ENCODE measurements at regions not wholly inside any gene's neighbourhood (a gene's known extent, or its start where the extent isn't known, plus 50 kb on each side); places are given as distances from the start of the nearest gene placed in this dataset.

DNA sequence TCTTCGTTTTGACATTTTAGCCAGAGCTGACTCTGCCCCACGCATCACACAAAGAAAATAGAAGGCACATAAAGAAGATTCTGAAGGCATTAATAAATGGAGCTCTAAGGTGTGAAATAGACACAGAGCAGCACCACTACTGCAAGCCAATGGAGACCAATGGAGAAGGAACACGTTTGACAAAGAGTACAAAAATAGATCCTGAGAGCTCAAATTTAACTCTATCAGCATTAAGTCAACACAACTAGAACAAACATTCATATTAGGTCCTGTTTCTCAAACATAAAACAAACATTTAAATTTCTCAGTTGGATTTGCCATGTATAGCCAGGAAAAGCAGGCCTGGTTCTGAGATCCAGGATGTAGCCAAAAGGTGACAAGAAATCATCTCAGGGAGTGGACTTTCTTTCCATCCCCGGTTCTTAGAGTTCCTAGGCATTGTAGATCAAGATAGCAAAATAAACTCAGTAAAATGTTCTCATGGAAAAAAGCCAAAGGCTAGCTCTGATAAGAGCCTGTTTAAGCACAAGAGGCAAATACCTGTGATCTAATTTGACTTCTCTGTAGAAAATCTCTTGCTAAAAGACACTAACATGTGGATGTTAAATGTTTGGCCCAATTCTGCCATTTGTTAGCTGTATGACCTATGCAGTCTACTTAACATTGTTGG is 174.2 kb upstream of the VIPR2 start:
- TF ChIP-seq, protein P1, sequence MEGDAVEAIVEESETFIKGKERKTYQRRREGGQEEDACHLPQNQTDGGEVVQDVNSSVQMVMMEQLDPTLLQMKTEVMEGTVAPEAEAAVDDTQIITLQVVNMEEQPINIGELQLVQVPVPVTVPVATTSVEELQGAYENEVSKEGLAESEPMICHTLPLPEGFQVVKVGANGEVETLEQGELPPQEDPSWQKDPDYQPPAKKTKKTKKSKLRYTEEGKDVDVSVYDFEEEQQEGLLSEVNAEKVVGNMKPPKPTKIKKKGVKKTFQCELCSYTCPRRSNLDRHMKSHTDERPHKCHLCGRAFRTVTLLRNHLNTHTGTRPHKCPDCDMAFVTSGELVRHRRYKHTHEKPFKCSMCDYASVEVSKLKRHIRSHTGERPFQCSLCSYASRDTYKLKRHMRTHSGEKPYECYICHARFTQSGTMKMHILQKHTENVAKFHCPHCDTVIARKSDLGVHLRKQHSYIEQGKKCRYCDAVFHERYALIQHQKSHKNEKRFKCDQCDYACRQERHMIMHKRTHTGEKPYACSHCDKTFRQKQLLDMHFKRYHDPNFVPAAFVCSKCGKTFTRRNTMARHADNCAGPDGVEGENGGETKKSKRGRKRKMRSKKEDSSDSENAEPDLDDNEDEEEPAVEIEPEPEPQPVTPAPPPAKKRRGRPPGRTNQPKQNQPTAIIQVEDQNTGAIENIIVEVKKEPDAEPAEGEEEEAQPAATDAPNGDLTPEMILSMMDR (IDR thresholded peaks at IDR 0.05): no peak
- TF ChIP-seq ZFX (IDR thresholded peaks at IDR 0.05; ENCODE audit: borderline replicate concordance): no peak
